LNCAP (cell line): ENCODE measurements at regions not wholly inside any gene's neighbourhood (a gene's known extent, or its start where the extent isn't known, plus 50 kb on each side); places are given as distances from the start of the nearest gene placed in this dataset.

Experiments used
- TF ChIP-seq, protein P1 (sequence below): fragments of 450-650 bp; IDR thresholded peaks from 2 replicates; pipeline ENCODE4 v1.5.1; 2017; ENCODE audit warnings: mild to moderate bottlenecking

DNA sequence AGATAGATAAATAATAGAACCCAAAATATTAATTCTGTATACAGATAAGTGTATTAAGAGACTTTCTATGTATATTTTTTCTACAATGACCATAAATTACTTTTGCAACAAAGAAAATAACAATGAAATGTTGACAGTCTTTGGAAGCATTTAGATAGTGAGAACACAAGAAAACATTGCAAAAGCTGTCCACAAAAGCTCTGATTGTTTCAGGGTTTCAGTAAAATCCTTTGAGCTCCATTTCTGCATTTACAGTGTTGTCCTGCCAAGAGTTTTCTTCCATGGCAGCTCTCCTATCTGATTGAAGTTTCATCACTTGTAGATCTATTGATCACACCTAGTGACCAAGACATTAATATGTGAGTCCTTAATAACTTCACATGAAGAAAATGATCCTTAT, 321.8 kb downstream of the GPR37 start:
- TF ChIP-seq, protein P1, sequence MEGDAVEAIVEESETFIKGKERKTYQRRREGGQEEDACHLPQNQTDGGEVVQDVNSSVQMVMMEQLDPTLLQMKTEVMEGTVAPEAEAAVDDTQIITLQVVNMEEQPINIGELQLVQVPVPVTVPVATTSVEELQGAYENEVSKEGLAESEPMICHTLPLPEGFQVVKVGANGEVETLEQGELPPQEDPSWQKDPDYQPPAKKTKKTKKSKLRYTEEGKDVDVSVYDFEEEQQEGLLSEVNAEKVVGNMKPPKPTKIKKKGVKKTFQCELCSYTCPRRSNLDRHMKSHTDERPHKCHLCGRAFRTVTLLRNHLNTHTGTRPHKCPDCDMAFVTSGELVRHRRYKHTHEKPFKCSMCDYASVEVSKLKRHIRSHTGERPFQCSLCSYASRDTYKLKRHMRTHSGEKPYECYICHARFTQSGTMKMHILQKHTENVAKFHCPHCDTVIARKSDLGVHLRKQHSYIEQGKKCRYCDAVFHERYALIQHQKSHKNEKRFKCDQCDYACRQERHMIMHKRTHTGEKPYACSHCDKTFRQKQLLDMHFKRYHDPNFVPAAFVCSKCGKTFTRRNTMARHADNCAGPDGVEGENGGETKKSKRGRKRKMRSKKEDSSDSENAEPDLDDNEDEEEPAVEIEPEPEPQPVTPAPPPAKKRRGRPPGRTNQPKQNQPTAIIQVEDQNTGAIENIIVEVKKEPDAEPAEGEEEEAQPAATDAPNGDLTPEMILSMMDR, result no peak

- TF ChIP-seq, protein P1, result no peak
Observed at GRCh38 chr7:124440081-124440480, 325.5 kb downstream of the GPR37 start.

- TF ChIP-seq, protein P1, result no peak
Observed at GRCh38 chr7:124432009-124432578, 333.5 kb downstream of the GPR37 start.

GRCh38 chr7:124429923-124430322, 335.7 kb downstream of the GPR37 start:
- TF ChIP-seq, protein P1, result no peak

DNA sequence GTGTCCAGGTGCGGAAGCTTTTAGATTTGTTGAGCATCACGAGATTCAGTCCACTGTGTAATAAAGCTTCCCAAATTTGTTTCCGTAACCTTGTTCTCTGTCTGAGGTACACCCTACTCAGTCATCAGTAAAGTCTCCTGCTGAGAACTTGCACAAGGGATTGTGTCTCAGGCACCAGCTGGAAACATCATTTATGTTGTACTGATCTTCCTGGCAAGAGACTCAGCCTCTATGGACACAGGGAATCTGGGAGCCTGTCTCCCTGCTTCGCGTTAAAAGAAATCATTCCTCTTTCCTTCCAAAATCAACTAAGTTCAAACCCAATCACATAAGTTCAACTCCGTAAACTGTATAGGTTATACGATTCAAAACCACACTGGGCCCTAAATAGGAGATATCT, 336.8 kb downstream of the GPR37 start:
- TF ChIP-seq, protein P1, result no peak

- TF ChIP-seq, protein P1, result no peak
Observed at GRCh38 chr7:124426621-124427020, 339.0 kb downstream of the GPR37 start.

DNA sequence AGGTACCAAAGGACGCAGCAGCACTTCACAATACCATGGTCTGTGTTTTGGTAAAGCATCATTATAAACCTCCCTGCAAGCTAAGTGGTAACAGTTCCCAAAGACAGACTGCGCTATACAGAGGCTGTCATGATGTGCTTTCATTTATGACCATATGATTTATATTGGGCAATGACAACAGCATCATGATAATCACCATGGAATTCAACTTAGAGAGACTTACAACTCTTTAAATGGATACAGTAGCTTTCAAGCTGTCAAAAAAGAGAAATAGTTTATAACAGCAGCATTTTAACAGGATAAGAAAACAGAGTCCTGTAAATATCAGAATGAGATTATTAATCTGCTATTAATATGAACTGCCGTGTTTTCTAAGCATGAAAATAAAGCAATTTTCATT, 341.7 kb downstream of the GPR37 start:
- TF ChIP-seq, protein P1, result no peak

- TF ChIP-seq, protein P1, result no peak
Observed at GRCh38 chr7:124422081-124422480, 343.5 kb downstream of the GPR37 start.
